GM12878 (cell line): ENCODE measurements at regions not wholly inside any gene's neighbourhood (a gene's known extent, or its start where the extent isn't known, plus 50 kb on each side); places are given as distances from the start of the nearest gene placed in this dataset.

Experiments used
- ATAC-seq: fragments of 200-7000 bp; cut with Tn5 transposase; 3 replicates; pipeline ENCODE4 v1.9.1; 2020; ENCODE audit warnings: mild to moderate bottlenecking, moderate library complexity
- BruUV-seq: library from RNA; stranded (reverse); fragments of 400-500 nt; replicated peaks from 2 replicates; lab custom pipeline; 2021; lab: Mats Ljungman, UMichigan
- CTCF ChIA-PET: fragments of 300-600 bp; sonication (Branson Sonifier 250); formaldehyde crosslinking; extraction: SDS; loops from one replicate; lab custom pipeline; 2021; ENCODE audit warnings: inconsistent platforms; lab: Yijun Ruan, JAX
- POLR2A ChIA-PET: fragments of 350-600 bp; formaldehyde crosslinking; extraction: SDS; loops from one replicate; lab custom pipeline; 2021; ENCODE audit warnings: inconsistent platforms; lab: Charles Lee
- RAD21 ChIA-PET: fragments of 300-600 bp; sonication (Branson Sonifier 250); formaldehyde crosslinking; loops from one replicate; lab custom pipeline; 2023; ENCODE audit warnings: antibody characterized with exemption; ENCODE audit not compliant: unreplicated experiment; lab: Charles Lee
- SMC1A ChIA-PET: fragments of 300-600 bp; sonication (Branson Sonifier 250); formaldehyde crosslinking; loops from one replicate; lab custom pipeline; 2023; ENCODE audit not compliant: unreplicated experiment, uncharacterized antibody; lab: Charles Lee
- DNase-seq: peaks from one replicate; pipeline ENCODE4 v3.0.0-alpha.2; 2011; ENCODE audit warnings: low read depth, low spot score
- FAIRE-seq: peaks from 3 replicates; lab custom pipeline; 2011; peaks lifted over from hg19 to GRCh38; lab: Jason Lieb, UNC
- H2AFZ ChIP-seq: 2 replicates; pipeline ENCODE4 v1.6.0; 2011; ENCODE audit warnings: low read depth, low read length, control low read depth; ENCODE audit not compliant: control insufficient read depth
- H3K27ac ChIP-seq: 2 replicates; pipeline ENCODE4 v1.5.1; 2011; ENCODE audit warnings: control low read depth; ENCODE audit not compliant: control insufficient read depth, insufficient read depth
- H3K27me3 ChIP-seq, 2 experiments: replicated peaks in 1 of 2; 2 replicates each; pipeline versions ENCODE4 v1.6.0 to v1.6.1; 2011; ENCODE audit warnings: low read length in 1 of 2; ENCODE audit not compliant: control insufficient read depth in 2 of 2, insufficient read depth in 2 of 2
- H3K36me3 ChIP-seq, 2 experiments: 2 replicates each; pipeline ENCODE4 v1.5.1; 2011; ENCODE audit warnings: low read length in 1 of 2; ENCODE audit not compliant: control insufficient read depth in 2 of 2, insufficient read depth in 2 of 2
- H3K4me1 ChIP-seq: 2 replicates; pipeline ENCODE4 v1.6.1; 2011; ENCODE audit warnings: mild to moderate bottlenecking, low read length, moderate library complexity, mixed read lengths; ENCODE audit not compliant: control insufficient read depth, insufficient read depth
- H3K4me2 ChIP-seq: 2 replicates; pipeline ENCODE4 v1.6.0; 2011; ENCODE audit warnings: control low read depth; ENCODE audit not compliant: control insufficient read depth, insufficient read depth
- H3K4me3 ChIP-seq: fragments of 200-600 bp; sonication (generic); 2 replicates; pipeline ENCODE4 v1.5.1; 2016
- H3K79me2 ChIP-seq: 2 replicates; pipeline ENCODE4 v1.6.0; 2011; ENCODE audit warnings: low read length; ENCODE audit not compliant: control insufficient read depth, insufficient read depth
- H3K9ac ChIP-seq: 2 replicates; pipeline ENCODE4 v1.8.0; 2011; ENCODE audit warnings: low read length, control low read depth, mixed read lengths; ENCODE audit not compliant: control insufficient read depth, insufficient read depth
- H3K9me3 ChIP-seq: replicated peaks from 3 replicates; pipeline ENCODE4 v1.5.1; 2011; ENCODE audit warnings: mild to moderate bottlenecking, low read length; ENCODE audit not compliant: control insufficient read depth, insufficient read depth
- H4K20me1 ChIP-seq: 2 replicates; pipeline ENCODE4 v1.6.0; 2011; ENCODE audit not compliant: control insufficient read depth, insufficient read depth
- BMI1 ChIP-seq: fragments of 450-650 bp; IDR thresholded peaks from 2 replicates; pipeline ENCODE4 v1.6.1; 2016; ENCODE audit warnings: mild to moderate bottlenecking, moderate library complexity, borderline replicate concordance
- EGR1 ChIP-seq, 2 experiments: IDR thresholded peaks; 1 replicate in 1 of 2; 2 replicates in 1 of 2; pipeline ENCODE4 v1.6.1; 2011 to 2012; ENCODE audit warnings: low read depth in 2 of 2, low read length in 2 of 2, borderline replicate concordance in 1 of 2, mild to moderate bottlenecking in 1 of 2, moderate library complexity in 1 of 2
- JUNB ChIP-seq: IDR thresholded peaks from 2 replicates; pipeline ENCODE4 v1.6.1; 2016; ENCODE audit warnings: antibody characterized with exemption, mild to moderate bottlenecking
- MTA3 ChIP-seq: IDR thresholded peaks from 2 replicates; pipeline ENCODE4 v1.6.1; 2012; ENCODE audit warnings: low read length, inconsistent platforms, borderline replicate concordance
- NR2F1 ChIP-seq: fragments of 450-650 bp; conservative IDR thresholded peaks from 2 replicates; pipeline ENCODE4 v1.6.1; 2017; ENCODE audit warnings: mild to moderate bottlenecking
- RBBP5 ChIP-seq: fragments of 200-600 bp; sonication (generic); conservative IDR thresholded peaks from 2 replicates; pipeline ENCODE4 v1.6.1; 2016
- SREBF1 ChIP-seq: IDR thresholded peaks from 2 replicates; pipeline ENCODE4 v1.6.1; 2012; ENCODE audit warnings: mild to moderate bottlenecking, low read length
- YY1 ChIP-seq: IDR thresholded peaks from 2 replicates; pipeline ENCODE4 v1.6.1; 2011; ENCODE audit warnings: low read depth, mild to moderate bottlenecking, low read length
- ZSCAN29 ChIP-seq: fragments of 450-650 bp; IDR thresholded peaks from 2 replicates; pipeline ENCODE4 v1.6.1; 2017; ENCODE audit warnings: mild to moderate bottlenecking, moderate library complexity
- WGBS: methylation state at CpG from one replicate; pipeline ENCODE4 v1.1.6; 2016; ENCODE audit warnings: low lambda C conversion rate; ENCODE audit not compliant: insufficient replicate concordance, insufficient coverage; ENCODE audit errors: missing lambda C conversion rate; 5-methylcytosine and 5-hydroxymethylcytosine counted together
- in situ Hi-C: fragments of 300-500 bp; cut with MboI; formaldehyde crosslinking; loops from 9 replicates; pipeline ENCODE4 v1.14.3; 2018; ENCODE audit warnings: mixed read lengths
- intact Hi-C: fragments of 100-400 bp; cut with micrococcal nuclease; formaldehyde crosslinking; loops from one replicate; pipeline ENCODE4 v1.14.2; 2022; ENCODE audit not compliant: unreplicated experiment
- TF ChIP-seq, protein P1 (sequence below): IDR thresholded peaks from 2 replicates; pipeline ENCODE4 v1.6.1; 2012; ENCODE audit warnings: low read depth, low read length, improper control_type of control experiment
- TF ChIP-seq, protein P2 (sequence below): fragments of 450-650 bp; IDR thresholded peaks from 2 replicates; pipeline ENCODE4 v1.6.1; 2014; ENCODE audit warnings: mild to moderate bottlenecking
- TF ChIP-seq, protein P3 (sequence below): fragments of 450-650 bp; IDR thresholded peaks from 2 replicates; pipeline ENCODE4 v1.6.1; 2016; ENCODE audit warnings: mild to moderate bottlenecking

DNA sequence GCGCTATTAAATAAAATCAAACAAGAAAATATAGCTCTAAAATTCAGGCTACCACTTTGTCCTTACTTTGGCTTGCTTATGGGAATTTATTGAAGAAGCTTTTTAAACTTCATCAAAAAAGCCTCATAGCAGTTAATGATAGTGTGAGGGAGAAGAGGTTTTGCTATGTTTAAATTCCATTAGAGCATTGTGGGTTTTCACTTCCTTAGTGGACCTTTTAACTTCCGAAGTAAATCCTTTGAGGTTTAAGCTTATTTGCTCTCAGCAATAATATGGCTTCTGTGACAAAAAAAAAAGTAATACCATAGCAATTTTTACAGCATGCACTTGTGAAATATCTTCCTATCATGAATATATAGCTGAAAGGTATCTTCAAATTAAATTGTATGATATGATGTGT lies 120.2 kb upstream of the NDST4 start:
- TF ChIP-seq BMI1, result no peak
- no peak for TF ChIP-seq EGR1 (IDR thresholded peaks at IDR 0.05; ENCODE audit: borderline replicate concordance in 1 of 2, low read depth in 2 of 2, low read length in 2 of 2)
- no peak for TF ChIP-seq NR2F1
- no peak for TF ChIP-seq JUNB
- TF ChIP-seq, protein P1, sequence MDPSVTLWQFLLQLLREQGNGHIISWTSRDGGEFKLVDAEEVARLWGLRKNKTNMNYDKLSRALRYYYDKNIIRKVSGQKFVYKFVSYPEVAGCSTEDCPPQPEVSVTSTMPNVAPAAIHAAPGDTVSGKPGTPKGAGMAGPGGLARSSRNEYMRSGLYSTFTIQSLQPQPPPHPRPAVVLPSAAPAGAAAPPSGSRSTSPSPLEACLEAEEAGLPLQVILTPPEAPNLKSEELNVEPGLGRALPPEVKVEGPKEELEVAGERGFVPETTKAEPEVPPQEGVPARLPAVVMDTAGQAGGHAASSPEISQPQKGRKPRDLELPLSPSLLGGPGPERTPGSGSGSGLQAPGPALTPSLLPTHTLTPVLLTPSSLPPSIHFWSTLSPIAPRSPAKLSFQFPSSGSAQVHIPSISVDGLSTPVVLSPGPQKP, result no peak
- TF ChIP-seq, protein P2, sequence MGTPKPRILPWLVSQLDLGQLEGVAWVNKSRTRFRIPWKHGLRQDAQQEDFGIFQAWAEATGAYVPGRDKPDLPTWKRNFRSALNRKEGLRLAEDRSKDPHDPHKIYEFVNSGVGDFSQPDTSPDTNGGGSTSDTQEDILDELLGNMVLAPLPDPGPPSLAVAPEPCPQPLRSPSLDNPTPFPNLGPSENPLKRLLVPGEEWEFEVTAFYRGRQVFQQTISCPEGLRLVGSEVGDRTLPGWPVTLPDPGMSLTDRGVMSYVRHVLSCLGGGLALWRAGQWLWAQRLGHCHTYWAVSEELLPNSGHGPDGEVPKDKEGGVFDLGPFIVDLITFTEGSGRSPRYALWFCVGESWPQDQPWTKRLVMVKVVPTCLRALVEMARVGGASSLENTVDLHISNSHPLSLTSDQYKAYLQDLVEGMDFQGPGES, result no peak
- no peak for TF ChIP-seq ZSCAN29
- TF ChIP-seq MTA3, result no peak
- TF ChIP-seq SREBF1, result no peak
- no peak for TF ChIP-seq RBBP5
- no peak for TF ChIP-seq YY1
- TF ChIP-seq, protein P3, sequence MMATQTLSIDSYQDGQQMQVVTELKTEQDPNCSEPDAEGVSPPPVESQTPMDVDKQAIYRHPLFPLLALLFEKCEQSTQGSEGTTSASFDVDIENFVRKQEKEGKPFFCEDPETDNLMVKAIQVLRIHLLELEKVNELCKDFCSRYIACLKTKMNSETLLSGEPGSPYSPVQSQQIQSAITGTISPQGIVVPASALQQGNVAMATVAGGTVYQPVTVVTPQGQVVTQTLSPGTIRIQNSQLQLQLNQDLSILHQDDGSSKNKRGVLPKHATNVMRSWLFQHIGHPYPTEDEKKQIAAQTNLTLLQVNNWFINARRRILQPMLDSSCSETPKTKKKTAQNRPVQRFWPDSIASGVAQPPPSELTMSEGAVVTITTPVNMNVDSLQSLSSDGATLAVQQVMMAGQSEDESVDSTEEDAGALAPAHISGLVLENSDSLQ, result no peak
- DNase-seq, result no peak
- SMC1A ChIA-PET, result interaction anchor here (0.6 to 5.0 kb wide), 29 partner anchors 10 to 650 kb away, joined by 3 to 120 read pairs (median 4); no protein-coding TSS in a partner anchor
- POLR2A ChIA-PET, result no interaction called here
- H2AFZ ChIP-seq, result no peak overlapping the region
- no peak overlapping the region for H3K4me3 ChIP-seq
- H3K4me2 ChIP-seq, result no peak overlapping the region
- intact Hi-C loops (loop anchor here (5.0 to 10.0 kb wide), 2 partner anchors 201 to 549 kb away; no protein-coding TSS in a partner anchor), in situ Hi-C loops (no loop called here)
- H3K36me3 ChIP-seq, result no peaks in the 10 kb centered on the region
- no peaks in the 10 kb centered on the region for H3K79me2 ChIP-seq
- no peak overlapping the region for H3K9ac ChIP-seq
- CTCF ChIA-PET, result interaction anchor here (0.7 to 5.3 kb wide), 20 partner anchors 10 to 619 kb away, joined by 3 to 115 read pairs (median 4); no protein-coding TSS in a partner anchor
- FAIRE-seq, result no peak
- H3K27ac ChIP-seq, result no peak overlapping the region
- no peaks in the 10 kb centered on the region for H4K20me1 ChIP-seq
- no peaks in the 10 kb centered on the region for H3K9me3 ChIP-seq
- ATAC-seq, result peak; percentile 54
- no peaks in the 10 kb centered on the region for H3K27me3 ChIP-seq
- no TSS peak for BruUV-seq
- no peaks in the 10 kb centered on the region for H3K4me1 ChIP-seq
- RAD21 ChIA-PET, result interaction anchor here (0.7 to 4.6 kb wide), 14 partner anchors 27 to 619 kb away, joined by 3 to 140 read pairs (median 4); no protein-coding TSS in a partner anchor
- WGBS, result 33% methylated on average over 2 of the region's 2 CpGs
